ENCODE measurements at regions not wholly inside any gene's neighbourhood (a gene's known extent, or its start where the extent isn't known, plus 50 kb on each side); places are given as distances from the start of the nearest gene placed in this dataset.

DNA sequence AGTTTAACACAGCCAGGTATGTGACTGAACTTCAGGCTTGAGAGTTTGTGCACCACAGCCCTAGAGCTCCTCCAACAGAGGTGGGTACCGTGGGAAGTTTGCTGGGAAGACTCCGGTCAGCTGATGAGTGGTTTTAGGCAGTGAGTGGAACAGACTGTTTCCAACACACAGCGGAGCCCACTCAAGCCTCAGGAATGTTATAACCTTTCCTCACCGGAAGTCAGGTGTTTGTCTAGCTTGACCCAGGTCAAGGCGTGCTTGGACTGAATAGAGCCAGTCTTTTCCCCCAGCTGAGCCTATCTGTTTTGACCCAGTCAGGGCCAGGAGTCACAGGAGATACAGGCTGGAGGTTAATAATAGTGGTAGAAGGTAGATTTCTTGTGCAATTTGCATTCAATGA is 138.4 kb upstream of the PARP11 start (continued):
- TF ChIP-seq, protein P1, sequence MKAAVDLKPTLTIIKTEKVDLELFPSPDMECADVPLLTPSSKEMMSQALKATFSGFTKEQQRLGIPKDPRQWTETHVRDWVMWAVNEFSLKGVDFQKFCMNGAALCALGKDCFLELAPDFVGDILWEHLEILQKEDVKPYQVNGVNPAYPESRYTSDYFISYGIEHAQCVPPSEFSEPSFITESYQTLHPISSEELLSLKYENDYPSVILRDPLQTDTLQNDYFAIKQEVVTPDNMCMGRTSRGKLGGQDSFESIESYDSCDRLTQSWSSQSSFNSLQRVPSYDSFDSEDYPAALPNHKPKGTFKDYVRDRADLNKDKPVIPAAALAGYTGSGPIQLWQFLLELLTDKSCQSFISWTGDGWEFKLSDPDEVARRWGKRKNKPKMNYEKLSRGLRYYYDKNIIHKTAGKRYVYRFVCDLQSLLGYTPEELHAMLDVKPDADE (CRISPR knock-in tag; IDR thresholded peaks at IDR 0.05), result no peak
- TF ChIP-seq, protein P2, sequence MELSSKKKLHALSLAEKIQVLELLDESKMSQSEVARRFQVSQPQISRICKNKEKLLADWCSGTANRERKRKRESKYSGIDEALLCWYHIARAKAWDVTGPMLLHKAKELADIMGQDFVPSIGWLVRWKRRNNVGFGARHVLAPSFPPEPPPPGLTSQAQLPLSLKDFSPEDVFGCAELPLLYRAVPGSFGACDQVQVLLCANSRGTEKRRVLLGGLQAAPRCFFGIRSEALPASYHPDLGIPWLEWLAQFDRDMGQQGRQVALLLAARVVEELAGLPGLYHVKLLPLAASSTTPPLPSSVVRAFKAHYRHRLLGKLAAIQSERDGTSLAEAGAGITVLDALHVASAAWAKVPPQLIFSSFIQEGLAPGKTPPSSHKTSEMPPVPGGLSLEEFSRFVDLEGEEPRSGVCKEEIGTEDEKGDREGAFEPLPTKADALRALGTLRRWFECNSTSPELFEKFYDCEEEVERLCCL (CRISPR knock-in tag; IDR thresholded peaks at IDR 0.05; ENCODE audit: borderline replicate concordance), result no peak
- no peak for TF ChIP-seq ZNF766 (CRISPR knock-in tag; IDR thresholded peaks at IDR 0.05; ENCODE audit: borderline replicate concordance)
- no peak for TF ChIP-seq EHMT2 (IDR thresholded peaks at IDR 0.05; ENCODE audit: borderline replicate concordance, low read depth, low read length)
- 0 out of 2 replicates have a peak, but pooled peaks have one; percentile 46 for TF ChIP-seq STAT5B (CRISPR knock-in tag; IDR thresholded peaks at IDR 0.05)
- TF ChIP-seq GABPA (IDR thresholded peaks at IDR 0.05; ENCODE audit: low read depth, low read length), result no peak
- TF ChIP-seq GABPA (CRISPR knock-in tag; IDR thresholded peaks at IDR 0.05; ENCODE audit: low read depth), result peak; percentile 81
- TF ChIP-seq, protein P3, sequence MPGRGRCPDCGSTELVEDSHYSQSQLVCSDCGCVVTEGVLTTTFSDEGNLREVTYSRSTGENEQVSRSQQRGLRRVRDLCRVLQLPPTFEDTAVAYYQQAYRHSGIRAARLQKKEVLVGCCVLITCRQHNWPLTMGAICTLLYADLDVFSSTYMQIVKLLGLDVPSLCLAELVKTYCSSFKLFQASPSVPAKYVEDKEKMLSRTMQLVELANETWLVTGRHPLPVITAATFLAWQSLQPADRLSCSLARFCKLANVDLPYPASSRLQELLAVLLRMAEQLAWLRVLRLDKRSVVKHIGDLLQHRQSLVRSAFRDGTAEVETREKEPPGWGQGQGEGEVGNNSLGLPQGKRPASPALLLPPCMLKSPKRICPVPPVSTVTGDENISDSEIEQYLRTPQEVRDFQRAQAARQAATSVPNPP (CRISPR knock-in tag; IDR thresholded peaks at IDR 0.05), result no peak
- TF ChIP-seq, protein P4, sequence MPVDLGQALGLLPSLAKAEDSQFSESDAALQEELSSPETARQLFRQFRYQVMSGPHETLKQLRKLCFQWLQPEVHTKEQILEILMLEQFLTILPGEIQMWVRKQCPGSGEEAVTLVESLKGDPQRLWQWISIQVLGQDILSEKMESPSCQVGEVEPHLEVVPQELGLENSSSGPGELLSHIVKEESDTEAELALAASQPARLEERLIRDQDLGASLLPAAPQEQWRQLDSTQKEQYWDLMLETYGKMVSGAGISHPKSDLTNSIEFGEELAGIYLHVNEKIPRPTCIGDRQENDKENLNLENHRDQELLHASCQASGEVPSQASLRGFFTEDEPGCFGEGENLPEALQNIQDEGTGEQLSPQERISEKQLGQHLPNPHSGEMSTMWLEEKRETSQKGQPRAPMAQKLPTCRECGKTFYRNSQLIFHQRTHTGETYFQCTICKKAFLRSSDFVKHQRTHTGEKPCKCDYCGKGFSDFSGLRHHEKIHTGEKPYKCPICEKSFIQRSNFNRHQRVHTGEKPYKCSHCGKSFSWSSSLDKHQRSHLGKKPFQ (CRISPR knock-in tag; IDR thresholded peaks at IDR 0.05; ENCODE audit: insufficient replicate concordance), result no peak
- TF ChIP-seq, protein P5, sequence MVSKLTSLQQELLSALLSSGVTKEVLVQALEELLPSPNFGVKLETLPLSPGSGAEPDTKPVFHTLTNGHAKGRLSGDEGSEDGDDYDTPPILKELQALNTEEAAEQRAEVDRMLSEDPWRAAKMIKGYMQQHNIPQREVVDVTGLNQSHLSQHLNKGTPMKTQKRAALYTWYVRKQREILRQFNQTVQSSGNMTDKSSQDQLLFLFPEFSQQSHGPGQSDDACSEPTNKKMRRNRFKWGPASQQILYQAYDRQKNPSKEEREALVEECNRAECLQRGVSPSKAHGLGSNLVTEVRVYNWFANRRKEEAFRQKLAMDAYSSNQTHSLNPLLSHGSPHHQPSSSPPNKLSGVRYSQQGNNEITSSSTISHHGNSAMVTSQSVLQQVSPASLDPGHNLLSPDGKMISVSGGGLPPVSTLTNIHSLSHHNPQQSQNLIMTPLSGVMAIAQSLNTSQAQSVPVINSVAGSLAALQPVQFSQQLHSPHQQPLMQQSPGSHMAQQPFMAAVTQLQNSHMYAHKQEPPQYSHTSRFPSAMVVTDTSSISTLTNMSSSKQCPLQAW (CRISPR knock-in tag; IDR thresholded peaks at IDR 0.05), result peak; percentile 90
- TF ChIP-seq, protein P6, sequence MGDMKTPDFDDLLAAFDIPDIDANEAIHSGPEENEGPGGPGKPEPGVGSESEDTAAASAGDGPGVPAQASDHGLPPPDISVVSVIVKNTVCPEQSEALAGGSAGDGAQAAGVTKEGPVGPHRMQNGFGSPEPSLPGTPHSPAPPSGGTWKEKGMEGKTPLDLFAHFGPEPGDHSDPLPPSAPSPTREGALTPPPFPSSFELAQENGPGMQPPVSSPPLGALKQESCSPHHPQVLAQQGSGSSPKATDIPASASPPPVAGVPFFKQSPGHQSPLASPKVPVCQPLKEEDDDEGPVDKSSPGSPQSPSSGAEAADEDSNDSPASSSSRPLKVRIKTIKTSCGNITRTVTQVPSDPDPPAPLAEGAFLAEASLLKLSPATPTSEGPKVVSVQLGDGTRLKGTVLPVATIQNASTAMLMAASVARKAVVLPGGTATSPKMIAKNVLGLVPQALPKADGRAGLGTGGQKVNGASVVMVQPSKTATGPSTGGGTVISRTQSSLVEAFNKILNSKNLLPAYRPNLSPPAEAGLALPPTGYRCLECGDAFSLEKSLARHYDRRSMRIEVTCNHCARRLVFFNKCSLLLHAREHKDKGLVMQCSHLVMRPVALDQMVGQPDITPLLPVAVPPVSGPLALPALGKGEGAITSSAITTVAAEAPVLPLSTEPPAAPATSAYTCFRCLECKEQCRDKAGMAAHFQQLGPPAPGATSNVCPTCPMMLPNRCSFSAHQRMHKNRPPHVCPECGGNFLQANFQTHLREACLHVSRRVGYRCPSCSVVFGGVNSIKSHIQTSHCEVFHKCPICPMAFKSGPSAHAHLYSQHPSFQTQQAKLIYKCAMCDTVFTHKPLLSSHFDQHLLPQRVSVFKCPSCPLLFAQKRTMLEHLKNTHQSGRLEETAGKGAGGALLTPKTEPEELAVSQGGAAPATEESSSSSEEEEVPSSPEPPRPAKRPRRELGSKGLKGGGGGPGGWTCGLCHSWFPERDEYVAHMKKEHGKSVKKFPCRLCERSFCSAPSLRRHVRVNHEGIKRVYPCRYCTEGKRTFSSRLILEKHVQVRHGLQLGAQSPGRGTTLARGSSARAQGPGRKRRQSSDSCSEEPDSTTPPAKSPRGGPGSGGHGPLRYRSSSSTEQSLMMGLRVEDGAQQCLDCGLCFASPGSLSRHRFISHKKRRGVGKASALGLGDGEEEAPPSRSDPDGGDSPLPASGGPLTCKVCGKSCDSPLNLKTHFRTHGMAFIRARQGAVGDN (CRISPR knock-in tag; IDR thresholded peaks at IDR 0.05), result peak; percentile 59; the same call in 1 of the 2 replicates
- TF ChIP-seq TP53 (CRISPR knock-in tag; conservative IDR thresholded peaks at IDR 0.05), result no peak
- peak; percentile 75 for TF ChIP-seq POLR2G (IDR thresholded peaks at IDR 0.05; ENCODE audit: low read depth, low read length)
- 0 out of 2 replicates have a peak, but pooled peaks have one; percentile 8 for TF ChIP-seq ZNF460 (CRISPR knock-in tag; IDR thresholded peaks at IDR 0.05; ENCODE audit: borderline replicate concordance)
- TF ChIP-seq, protein P7, sequence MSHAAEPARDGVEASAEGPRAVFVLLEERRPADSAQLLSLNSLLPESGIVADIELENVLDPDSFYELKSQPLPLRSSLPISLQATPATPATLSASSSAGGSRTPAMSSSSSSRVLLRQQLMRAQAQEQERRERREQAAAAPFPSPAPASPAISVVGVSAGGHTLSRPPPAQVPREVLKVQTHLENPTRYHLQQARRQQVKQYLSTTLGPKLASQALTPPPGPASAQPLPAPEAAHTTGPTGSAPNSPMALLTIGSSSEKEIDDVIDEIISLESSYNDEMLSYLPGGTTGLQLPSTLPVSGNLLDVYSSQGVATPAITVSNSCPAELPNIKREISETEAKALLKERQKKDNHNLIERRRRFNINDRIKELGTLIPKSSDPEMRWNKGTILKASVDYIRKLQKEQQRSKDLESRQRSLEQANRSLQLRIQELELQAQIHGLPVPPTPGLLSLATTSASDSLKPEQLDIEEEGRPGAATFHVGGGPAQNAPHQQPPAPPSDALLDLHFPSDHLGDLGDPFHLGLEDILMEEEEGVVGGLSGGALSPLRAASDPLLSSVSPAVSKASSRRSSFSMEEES (CRISPR knock-in tag; IDR thresholded peaks at IDR 0.05), result peak; percentile 92
- TF ChIP-seq IKZF1 (IDR thresholded peaks at IDR 0.05), result no peak
